GM12878 (cell line): ENCODE measurements at regions not wholly inside any gene's neighbourhood (a gene's known extent, or its start where the extent isn't known, plus 50 kb on each side); places are given as distances from the start of the nearest gene placed in this dataset.

Source experiments
- ATAC-seq: fragments of 200-7000 bp; cut with Tn5 transposase; 3 replicates; pipeline ENCODE4 v1.9.1; 2020; ENCODE audit warnings: mild to moderate bottlenecking, moderate library complexity
- BruUV-seq: library from RNA; stranded (reverse); fragments of 400-500 nt; replicated peaks from 2 replicates; lab custom pipeline; 2021; lab: Mats Ljungman, UMichigan
- CTCF ChIA-PET: fragments of 300-600 bp; sonication (Branson Sonifier 250); formaldehyde crosslinking; extraction: SDS; loops from one replicate; lab custom pipeline; 2021; ENCODE audit warnings: inconsistent platforms; lab: Yijun Ruan, JAX
- POLR2A ChIA-PET: fragments of 350-600 bp; formaldehyde crosslinking; extraction: SDS; loops from one replicate; lab custom pipeline; 2021; ENCODE audit warnings: inconsistent platforms; lab: Charles Lee
- RAD21 ChIA-PET: fragments of 300-600 bp; sonication (Branson Sonifier 250); formaldehyde crosslinking; loops from one replicate; lab custom pipeline; 2023; ENCODE audit warnings: antibody characterized with exemption; ENCODE audit not compliant: unreplicated experiment; lab: Charles Lee
- SMC1A ChIA-PET: fragments of 300-600 bp; sonication (Branson Sonifier 250); formaldehyde crosslinking; loops from one replicate; lab custom pipeline; 2023; ENCODE audit not compliant: unreplicated experiment, uncharacterized antibody; lab: Charles Lee
- DNase-seq: peaks from one replicate; pipeline ENCODE4 v3.0.0-alpha.2; 2011; ENCODE audit warnings: low read depth, low spot score
- FAIRE-seq: peaks from 3 replicates; lab custom pipeline; 2011; peaks lifted over from hg19 to GRCh38; lab: Jason Lieb, UNC
- H2AFZ ChIP-seq: 2 replicates; pipeline ENCODE4 v1.6.0; 2011; ENCODE audit warnings: low read depth, low read length, control low read depth; ENCODE audit not compliant: control insufficient read depth
- H3K27ac ChIP-seq: 2 replicates; pipeline ENCODE4 v1.5.1; 2011; ENCODE audit warnings: control low read depth; ENCODE audit not compliant: control insufficient read depth, insufficient read depth
- H3K27me3 ChIP-seq, 2 experiments: replicated peaks in 1 of 2; 2 replicates each; pipeline versions ENCODE4 v1.6.0 to v1.6.1; 2011; ENCODE audit warnings: low read length in 1 of 2; ENCODE audit not compliant: control insufficient read depth in 2 of 2, insufficient read depth in 2 of 2
- H3K36me3 ChIP-seq, 2 experiments: 2 replicates each; pipeline ENCODE4 v1.5.1; 2011; ENCODE audit warnings: low read length in 1 of 2; ENCODE audit not compliant: control insufficient read depth in 2 of 2, insufficient read depth in 2 of 2
- H3K4me1 ChIP-seq: 2 replicates; pipeline ENCODE4 v1.6.1; 2011; ENCODE audit warnings: mild to moderate bottlenecking, low read length, moderate library complexity, mixed read lengths; ENCODE audit not compliant: control insufficient read depth, insufficient read depth
- H3K4me2 ChIP-seq: 2 replicates; pipeline ENCODE4 v1.6.0; 2011; ENCODE audit warnings: control low read depth; ENCODE audit not compliant: control insufficient read depth, insufficient read depth
- H3K4me3 ChIP-seq: fragments of 200-600 bp; sonication (generic); 2 replicates; pipeline ENCODE4 v1.5.1; 2016
- H3K79me2 ChIP-seq: 2 replicates; pipeline ENCODE4 v1.6.0; 2011; ENCODE audit warnings: low read length; ENCODE audit not compliant: control insufficient read depth, insufficient read depth
- H3K9ac ChIP-seq: 2 replicates; pipeline ENCODE4 v1.8.0; 2011; ENCODE audit warnings: low read length, control low read depth, mixed read lengths; ENCODE audit not compliant: control insufficient read depth, insufficient read depth
- H3K9me3 ChIP-seq: replicated peaks from 3 replicates; pipeline ENCODE4 v1.5.1; 2011; ENCODE audit warnings: mild to moderate bottlenecking, low read length; ENCODE audit not compliant: control insufficient read depth, insufficient read depth
- H4K20me1 ChIP-seq: 2 replicates; pipeline ENCODE4 v1.6.0; 2011; ENCODE audit not compliant: control insufficient read depth, insufficient read depth
- ASH2L ChIP-seq: fragments of 300-600, 200-600 bp; sonication (generic); IDR thresholded peaks from 2 replicates; pipeline ENCODE4 v1.6.1; 2017; ENCODE audit warnings: low read depth, mild to moderate bottlenecking, borderline replicate concordance
- ATF3 ChIP-seq: IDR thresholded peaks from 2 replicates; pipeline ENCODE4 v1.6.1; 2011; ENCODE audit warnings: low read depth, mild to moderate bottlenecking, low read length, moderate library complexity, borderline replicate concordance; ENCODE audit errors: extremely low read depth
- FOXK2 ChIP-seq: fragments of 450-650 bp; IDR thresholded peaks from 2 replicates; pipeline ENCODE4 v1.6.1; 2017; ENCODE audit warnings: mild to moderate bottlenecking, moderate library complexity
- NFYB ChIP-seq: IDR thresholded peaks from 2 replicates; pipeline ENCODE4 v1.6.1; 2011; ENCODE audit warnings: low read depth, mild to moderate bottlenecking, low read length, improper control_type of control experiment, moderate library complexity; ENCODE audit not compliant: insufficient read depth
- NR2F1 ChIP-seq: fragments of 450-650 bp; conservative IDR thresholded peaks from 2 replicates; pipeline ENCODE4 v1.6.1; 2017; ENCODE audit warnings: mild to moderate bottlenecking
- POLR2AphosphoS5 ChIP-seq: IDR thresholded peaks from 2 replicates; pipeline ENCODE4 v1.6.1; 2011; ENCODE audit warnings: mild to moderate bottlenecking, low read length, inconsistent platforms
- RAD51 ChIP-seq: fragments of 450-650 bp; IDR thresholded peaks from 2 replicates; pipeline ENCODE4 v1.6.1; 2016; ENCODE audit warnings: moderate library complexity, mild to moderate bottlenecking, inconsistent platforms
- SP1 ChIP-seq: IDR thresholded peaks from one replicate; pipeline ENCODE4 v1.6.1; 2011; ENCODE audit warnings: low read depth, low read length
- ZNF207 ChIP-seq: fragments of 450-650 bp; IDR thresholded peaks from 2 replicates; pipeline ENCODE4 v1.6.1; 2014; ENCODE audit warnings: antibody characterized with exemption, mild to moderate bottlenecking, borderline replicate concordance
- WGBS: methylation state at CpG from one replicate; pipeline ENCODE4 v1.1.6; 2016; ENCODE audit warnings: low lambda C conversion rate; ENCODE audit not compliant: insufficient replicate concordance, insufficient coverage; ENCODE audit errors: missing lambda C conversion rate; 5-methylcytosine and 5-hydroxymethylcytosine counted together
- in situ Hi-C: fragments of 300-500 bp; cut with MboI; formaldehyde crosslinking; loops from 9 replicates; pipeline ENCODE4 v1.14.3; 2018; ENCODE audit warnings: mixed read lengths
- intact Hi-C: fragments of 100-400 bp; cut with micrococcal nuclease; formaldehyde crosslinking; loops from one replicate; pipeline ENCODE4 v1.14.2; 2022; ENCODE audit not compliant: unreplicated experiment
- TF ChIP-seq, protein P1 (sequence below): IDR thresholded peaks from 2 replicates; pipeline ENCODE4 v1.6.1; 2012; ENCODE audit warnings: low read depth, low read length, improper control_type of control experiment

DNA sequence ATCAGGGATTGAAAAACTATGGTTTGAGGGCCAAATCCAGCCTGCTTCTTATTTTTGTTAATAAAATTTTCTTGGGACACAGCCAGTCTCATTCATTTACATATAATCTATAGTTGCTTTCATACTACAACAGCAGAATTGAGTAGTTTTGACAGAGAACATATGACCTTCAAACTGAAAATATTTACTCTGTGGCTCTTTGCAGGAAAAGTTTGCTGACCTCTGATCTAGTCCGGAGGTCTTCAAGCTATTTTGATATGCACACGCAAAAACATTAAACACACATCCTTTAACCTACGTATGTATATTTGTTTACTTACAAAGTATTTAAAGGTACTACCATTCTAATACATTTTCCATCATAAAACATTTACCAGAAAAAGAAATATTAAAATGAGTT, 76.5 kb upstream of the LARGE1 start:
- Histone ChIP-seq H3K4me2 (no peak overlapping the region), H4K20me1 (no peaks in the 10 kb centered on the region), H3K79me2 (no peaks in the 10 kb centered on the region), H3K27ac (no peak overlapping the region), H3K9me3 (no peaks in the 10 kb centered on the region; the same call in 2 of the 3 replicates), H2AFZ (no peak overlapping the region)
- WGBS, result 77% methylated on average over 3 of the region's 3 CpGs
- no peak for FAIRE-seq
- intact Hi-C loops, result no loop called here
- POLR2A ChIA-PET, result no interaction called here
- in situ Hi-C loops, result no loop called here
- TF ChIP-seq POLR2AphosphoS5 (no peak), NR2F1 (no peak), RAD51 (no peak), FOXK2 (no peak), ZNF207 (no peak), ASH2L (no peak), ATF3 (no peak), SP1 (no peak), NFYB (no peak)
- TF ChIP-seq, protein P1, sequence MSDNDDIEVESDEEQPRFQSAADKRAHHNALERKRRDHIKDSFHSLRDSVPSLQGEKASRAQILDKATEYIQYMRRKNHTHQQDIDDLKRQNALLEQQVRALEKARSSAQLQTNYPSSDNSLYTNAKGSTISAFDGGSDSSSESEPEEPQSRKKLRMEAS, result no peak
- TF ChIP-seq, all 136 proteins: peak for 0
- no peaks in the 10 kb centered on the region for H3K4me1 ChIP-seq
- H3K27me3 ChIP-seq, result no peaks in the 10 kb centered on the region
- no peak for ATAC-seq
- no peak overlapping the region for H3K9ac ChIP-seq
- DNase-seq, result no peak
- BruUV-seq, result no TSS peak
- H3K4me3 ChIP-seq, result no peak overlapping the region
- ChIA-PET CTCF (no interaction called here), RAD21 (no interaction called here), SMC1A (no interaction called here)
- no peaks in the 10 kb centered on the region for H3K36me3 ChIP-seq
